ENCODE measurements at regions not wholly inside any gene's neighbourhood (a gene's known extent, or its start where the extent isn't known, plus 50 kb on each side); places are given as distances from the start of the nearest gene placed in this dataset.
"Not testable (repeated sequence)": the region's sequence is repeated elsewhere in the genome, so short reads cannot be mapped to it uniquely, and the experiment has no call there.

DNA sequence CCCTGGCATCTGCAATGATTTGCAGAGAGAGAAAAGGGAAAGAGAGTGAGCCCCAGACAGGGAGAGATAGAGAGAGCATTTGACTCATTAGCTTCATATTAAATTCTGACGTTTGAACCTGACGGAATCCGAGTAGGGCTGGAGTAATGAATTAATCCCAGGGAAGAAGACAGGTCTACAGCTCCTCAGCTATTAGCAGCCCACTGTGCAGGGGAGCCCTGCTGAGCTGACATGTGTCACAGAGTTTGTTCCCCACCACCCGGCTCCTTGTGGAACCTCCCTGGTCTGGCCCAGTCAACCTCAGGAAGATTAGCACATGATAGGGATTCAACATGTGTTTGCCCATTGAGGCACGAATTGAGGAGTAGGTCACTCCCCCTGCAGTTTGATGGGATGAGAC lies 404.0 kb downstream of the BUD13 start:
- TF ChIP-seq POLR2A (IDR thresholded peaks at IDR 0.05) (no peak), EP300 (IDR thresholded peaks at IDR 0.05) (no peak)
- TF ChIP-seq, protein P1, sequence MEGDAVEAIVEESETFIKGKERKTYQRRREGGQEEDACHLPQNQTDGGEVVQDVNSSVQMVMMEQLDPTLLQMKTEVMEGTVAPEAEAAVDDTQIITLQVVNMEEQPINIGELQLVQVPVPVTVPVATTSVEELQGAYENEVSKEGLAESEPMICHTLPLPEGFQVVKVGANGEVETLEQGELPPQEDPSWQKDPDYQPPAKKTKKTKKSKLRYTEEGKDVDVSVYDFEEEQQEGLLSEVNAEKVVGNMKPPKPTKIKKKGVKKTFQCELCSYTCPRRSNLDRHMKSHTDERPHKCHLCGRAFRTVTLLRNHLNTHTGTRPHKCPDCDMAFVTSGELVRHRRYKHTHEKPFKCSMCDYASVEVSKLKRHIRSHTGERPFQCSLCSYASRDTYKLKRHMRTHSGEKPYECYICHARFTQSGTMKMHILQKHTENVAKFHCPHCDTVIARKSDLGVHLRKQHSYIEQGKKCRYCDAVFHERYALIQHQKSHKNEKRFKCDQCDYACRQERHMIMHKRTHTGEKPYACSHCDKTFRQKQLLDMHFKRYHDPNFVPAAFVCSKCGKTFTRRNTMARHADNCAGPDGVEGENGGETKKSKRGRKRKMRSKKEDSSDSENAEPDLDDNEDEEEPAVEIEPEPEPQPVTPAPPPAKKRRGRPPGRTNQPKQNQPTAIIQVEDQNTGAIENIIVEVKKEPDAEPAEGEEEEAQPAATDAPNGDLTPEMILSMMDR (IDR thresholded peaks at IDR 0.05), result no peak
- H3K4me1 ChIP-seq, result no peaks in the 10 kb centered on the region
- 66 to 67% methylated on average over 5 of the region's 5 CpGs for WGBS, 2 donors
- H3K27ac ChIP-seq, result no peak overlapping the region
- H3K27me3 ChIP-seq, result no peaks in the 10 kb centered on the region
- DNase-seq (ENCODE audit: low spot score in 2 of 2), result no peak
- H3K4me3 ChIP-seq, result no peak overlapping the region
- H3K9me3 ChIP-seq, result no peaks in the 10 kb centered on the region
- H3K36me3 ChIP-seq, result no peaks in the 10 kb centered on the region

- TF ChIP-seq EP300 (IDR thresholded peaks at IDR 0.05) (no peak), POLR2A (IDR thresholded peaks at IDR 0.05) (no peak)
- TF ChIP-seq, protein P1 (IDR thresholded peaks at IDR 0.05), result no peak
- WGBS, 2 donors, result 19 to 32% methylated on average over 4 of the region's 4 CpGs
- no peaks in the 10 kb centered on the region for H3K4me1 ChIP-seq
- no peak overlapping the region for H3K27ac ChIP-seq
- H3K9me3 ChIP-seq, result no peaks in the 10 kb centered on the region
- H3K36me3 ChIP-seq, result no peaks in the 10 kb centered on the region
- no peak overlapping the region for H3K4me3 ChIP-seq
- DNase-seq (ENCODE audit: low spot score in 2 of 2), result no peak
- H3K27me3 ChIP-seq, result no peaks in the 10 kb centered on the region
Measured at GRCh38 chr11:116366980-116367645, 405.7 kb downstream of the BUD13 start.

GRCh38 chr11:116366451-116366850 lies 406.3 kb downstream of the BUD13 start:
- no peak for DNase-seq (ENCODE audit: low spot score in 2 of 2)
- 44 to 70% methylated on average over 1 of the region's 1 CpG for WGBS, 2 donors
- TF ChIP-seq EP300 (IDR thresholded peaks at IDR 0.05), result no peak
- no peak for TF ChIP-seq POLR2A (IDR thresholded peaks at IDR 0.05)
- TF ChIP-seq, protein P1 (IDR thresholded peaks at IDR 0.05), result no peak
- Histone ChIP-seq H3K4me3 (no peak overlapping the region), H3K27ac (no peak overlapping the region), H3K36me3 (no peaks in the 10 kb centered on the region), H3K9me3 (no peaks in the 10 kb centered on the region), H3K4me1 (no peaks in the 10 kb centered on the region), H3K27me3 (no peaks in the 10 kb centered on the region)

DNA sequence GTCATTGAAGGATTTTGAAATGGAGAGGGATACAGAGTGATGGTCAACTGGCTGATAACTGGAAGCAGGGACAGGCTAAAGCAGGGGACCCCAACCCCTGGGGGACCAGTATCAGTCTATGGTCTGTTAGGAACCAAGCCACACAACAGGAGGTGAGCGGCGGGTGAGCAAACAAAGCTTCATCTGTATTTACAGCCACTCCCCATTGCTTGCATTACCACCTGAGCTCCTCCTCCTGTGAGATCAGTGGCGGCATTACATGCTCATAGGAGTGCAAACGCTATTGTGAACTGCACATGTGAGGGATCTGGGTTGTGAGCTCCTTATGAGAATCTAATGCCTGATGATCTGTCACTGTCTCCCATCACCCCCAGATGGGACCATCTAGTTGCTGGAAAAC lies 407.9 kb downstream of the BUD13 start:
- not testable (repeated sequence) for H3K36me3 ChIP-seq; H3K27me3 ChIP-seq; DNase-seq (ENCODE audit: low spot score in 2 of 2); H3K4me1 ChIP-seq; H3K4me3 ChIP-seq; H3K27ac ChIP-seq; H3K9me3 ChIP-seq
- WGBS, 2 donors, result 86 to 88% methylated on average over 2 to 4 of the region's 4 CpGs

DNA sequence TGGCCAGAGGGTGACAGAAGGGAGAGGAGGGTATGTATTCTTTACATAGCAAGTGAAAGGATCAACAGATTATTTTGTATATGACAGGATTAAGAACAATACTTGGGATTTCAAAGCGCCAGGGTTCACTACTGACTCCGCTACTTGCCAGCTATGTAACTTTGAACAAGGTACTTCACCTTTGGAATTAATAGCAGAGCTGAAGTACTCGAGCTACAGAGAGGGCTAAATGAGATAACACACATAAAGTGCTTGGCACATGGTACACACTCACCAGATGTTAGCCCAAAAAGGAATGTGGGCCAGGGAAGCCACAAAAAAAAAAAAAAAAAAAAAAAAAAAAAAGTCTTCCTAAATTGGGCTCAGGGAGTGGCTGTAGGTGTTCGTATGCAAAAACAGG lies 408.4 kb downstream of the BUD13 start:
- H3K4me3 ChIP-seq, result no peak overlapping the region
- H3K9me3 ChIP-seq, result no peaks in the 10 kb centered on the region
- TF ChIP-seq, protein P1 (IDR thresholded peaks at IDR 0.05), result no peak
- TF ChIP-seq EP300 (IDR thresholded peaks at IDR 0.05) (no peak), POLR2A (IDR thresholded peaks at IDR 0.05) (no peak)
- no peaks in the 10 kb centered on the region for H3K4me1 ChIP-seq
- H3K27ac ChIP-seq, result no peak overlapping the region
- 75 to 80% methylated on average over 4 of the region's 4 CpGs for WGBS, 2 donors
- no peaks in the 10 kb centered on the region for H3K36me3 ChIP-seq
- no peaks in the 10 kb centered on the region for H3K27me3 ChIP-seq
- no peak for DNase-seq (ENCODE audit: low spot score in 2 of 2)
